Pancreas (tissue), 10 donors: ENCODE measurements at regions not wholly inside any gene's neighbourhood (a gene's known extent, or its start where the extent isn't known, plus 50 kb on each side); places are given as distances from the start of the nearest gene placed in this dataset.
"Not testable (repeated sequence)": the region's sequence is repeated elsewhere in the genome, so short reads cannot be mapped to it uniquely, and the experiment has no call there.

Experiments
- ATAC-seq, 4 donors: fragments of 200-7000 bp; cut with Tn5 transposase; one replicate each; pipeline versions ENCODE4 v1.8.0 to v1.9.1; 2020; ENCODE audit warnings: mild to moderate bottlenecking in 4 of 4, moderate library complexity in 4 of 4
- DNase-seq, 6 donors: peaks; one replicate each; pipeline ENCODE4 v3.0.0-alpha.2; 2020
- FAIRE-seq: peaks from 2 replicates; lab custom pipeline; 2012; peaks lifted over from hg19 to GRCh38; lab: Jason Lieb, UNC
- H3K27ac ChIP-seq, 4 donors: fragments of 200-600 bp; sonication (generic); 1 replicate in 3 of 4; 2 replicates in 1 of 4; pipeline versions ENCODE4 v1.5.0 to v1.8.0; 2020
- H3K27me3 ChIP-seq, 4 donors: fragments of 200-600 bp; one replicate each; pipeline ENCODE4 v1.8.0; 2021
- H3K36me3 ChIP-seq, 3 donors: fragments of 200-600 bp; sonication (generic) in 1 of 3; one replicate each; pipeline versions ENCODE4 v1.5.0 to v1.8.0; 2020 to 2021
- H3K4me1 ChIP-seq, 3 donors: fragments of 200-600 bp; one replicate each; pipeline ENCODE4 v1.8.0; 2021
- H3K4me3 ChIP-seq, 4 donors: fragments of 200-600 bp; sonication (generic) in 2 of 4; one replicate each; pipeline versions ENCODE4 v1.5.0 to v1.8.0; 2020 to 2021
- H3K9me3 ChIP-seq, 4 donors: fragments of 200-600 bp; one replicate each; pipeline ENCODE4 v1.8.0; 2021
- WGBS, 2 donors: extraction: QIAGEN DNeasy Blood & Tissue Kit; methylation state at CpG; one replicate each; pipeline ENCODE4 v1.1.7; 2013; 5-methylcytosine and 5-hydroxymethylcytosine counted together
- intact Hi-C, 3 donors: fragments of 100-400 bp; cut with DNase I; formaldehyde crosslinking; loops; one replicate each; pipeline versions ENCODE4 v1.11.1 to v1.14.2; 2022
- TF ChIP-seq, protein P1 (sequence below), 4 donors: fragments of 200-600 bp; sonication (generic) in 3 of 4; IDR thresholded peaks; one replicate each; pipeline versions ENCODE4 v1.5.0 to v1.8.0; 2021; ENCODE audit warnings: antibody characterized with exemption in 4 of 4
- donor health status: healthy with polysubstance abuse.
- donor health status: DM: no; HTN: no; CAD: no; lungs with moderate emphysema.
- donor health status: DM: no; HTN: no; CAD: no.
- donor health status: control.
- donor health status: control.
- donor health status: Bipolar disorder and iron deficiency.
- donor health status: DM: yes; HTN: yes; CAD: no.
- donor health status: DM: no; HTN: no; CAD: no.
- donor health status: DM: no; HTN: no; CAD: no.
- donor health status: DM: yes; HTN: yes; CAD: no.

GRCh38 chr1:78298349-78298748 lies 192.4 kb upstream of the PTGFR start:
- FAIRE-seq (no peak), ATAC-seq (no peak)

DNA sequence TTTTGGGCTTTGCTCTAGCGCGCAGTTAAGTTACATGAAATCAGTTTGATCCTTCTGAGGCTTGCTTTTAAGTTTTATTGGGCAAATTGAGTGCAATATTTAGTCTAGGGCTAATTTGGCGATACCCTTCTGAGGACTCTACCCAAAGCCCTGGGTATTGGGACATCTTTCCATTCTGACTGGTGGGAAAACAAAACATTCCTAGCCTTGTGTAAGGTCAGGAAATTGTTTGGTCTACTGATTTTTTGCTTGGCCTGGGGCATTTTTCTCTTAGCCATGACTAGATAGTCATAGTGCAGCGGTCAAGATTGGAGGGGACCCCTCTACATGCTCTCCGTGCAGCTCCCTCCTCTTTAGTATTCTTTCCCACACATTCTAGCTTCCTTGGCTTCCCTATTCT lies 189.6 kb upstream of the PTGFR start:
- H3K27ac ChIP-seq: no peak overlapping the region
- intact Hi-C loops: no loop called here
- no peaks in the 10 kb centered on the region for H3K27me3 ChIP-seq
- H3K4me3 ChIP-seq: no peak overlapping the region
- ATAC-seq: no peak
- 92% methylated on average over 5 of the region's 5 CpGs for WGBS, 2 donors
- no peak for FAIRE-seq
- no peak for DNase-seq
- TF ChIP-seq, protein P1, sequence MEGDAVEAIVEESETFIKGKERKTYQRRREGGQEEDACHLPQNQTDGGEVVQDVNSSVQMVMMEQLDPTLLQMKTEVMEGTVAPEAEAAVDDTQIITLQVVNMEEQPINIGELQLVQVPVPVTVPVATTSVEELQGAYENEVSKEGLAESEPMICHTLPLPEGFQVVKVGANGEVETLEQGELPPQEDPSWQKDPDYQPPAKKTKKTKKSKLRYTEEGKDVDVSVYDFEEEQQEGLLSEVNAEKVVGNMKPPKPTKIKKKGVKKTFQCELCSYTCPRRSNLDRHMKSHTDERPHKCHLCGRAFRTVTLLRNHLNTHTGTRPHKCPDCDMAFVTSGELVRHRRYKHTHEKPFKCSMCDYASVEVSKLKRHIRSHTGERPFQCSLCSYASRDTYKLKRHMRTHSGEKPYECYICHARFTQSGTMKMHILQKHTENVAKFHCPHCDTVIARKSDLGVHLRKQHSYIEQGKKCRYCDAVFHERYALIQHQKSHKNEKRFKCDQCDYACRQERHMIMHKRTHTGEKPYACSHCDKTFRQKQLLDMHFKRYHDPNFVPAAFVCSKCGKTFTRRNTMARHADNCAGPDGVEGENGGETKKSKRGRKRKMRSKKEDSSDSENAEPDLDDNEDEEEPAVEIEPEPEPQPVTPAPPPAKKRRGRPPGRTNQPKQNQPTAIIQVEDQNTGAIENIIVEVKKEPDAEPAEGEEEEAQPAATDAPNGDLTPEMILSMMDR (IDR thresholded peaks at IDR 0.05): no peak
- no peaks in the 10 kb centered on the region for H3K36me3 ChIP-seq
- H3K9me3 ChIP-seq: no peaks in the 10 kb centered on the region
- no peaks in the 10 kb centered on the region for H3K4me1 ChIP-seq

More at GRCh38 chr1:78298349-78298748, 192.4 kb upstream of the PTGFR start:
- H3K27ac ChIP-seq: no peak overlapping the region
- H3K9me3 ChIP-seq: no peaks in the 10 kb centered on the region
- H3K4me1 ChIP-seq: no peaks in the 10 kb centered on the region
- TF ChIP-seq, protein P1 (IDR thresholded peaks at IDR 0.05): no peak
- no peak for DNase-seq
- no peaks in the 10 kb centered on the region for H3K27me3 ChIP-seq
- intact Hi-C loops: no loop called here
- no peak overlapping the region for H3K4me3 ChIP-seq
- no peaks in the 10 kb centered on the region for H3K36me3 ChIP-seq
- WGBS, 2 donors: 66 to 67% methylated on average over 3 of the region's 3 CpGs

- TF ChIP-seq, protein P1 (IDR thresholded peaks at IDR 0.05): no peak
- no peaks in the 10 kb centered on the region for H3K9me3 ChIP-seq
- H3K36me3 ChIP-seq: no peaks in the 10 kb centered on the region
- peak; percentile 56 to 95 (median 82) for ATAC-seq
- H3K27me3 ChIP-seq: no peaks in the 10 kb centered on the region
- no peak overlapping the region for H3K27ac ChIP-seq
- 38 to 45% methylated on average over 2 of the region's 2 CpGs for WGBS, 2 donors
- H3K4me3 ChIP-seq: no peak overlapping the region
- intact Hi-C loops: no loop called here
- H3K4me1 ChIP-seq: no peaks in the 10 kb centered on the region
- DNase-seq: peak in 3 of 6 donors; percentile 18 to 54 (median 25)
- FAIRE-seq: no peak
These were observed 187.2 kb upstream of the PTGFR start for GRCh38 chr1:78303620-78304019.

DNA sequence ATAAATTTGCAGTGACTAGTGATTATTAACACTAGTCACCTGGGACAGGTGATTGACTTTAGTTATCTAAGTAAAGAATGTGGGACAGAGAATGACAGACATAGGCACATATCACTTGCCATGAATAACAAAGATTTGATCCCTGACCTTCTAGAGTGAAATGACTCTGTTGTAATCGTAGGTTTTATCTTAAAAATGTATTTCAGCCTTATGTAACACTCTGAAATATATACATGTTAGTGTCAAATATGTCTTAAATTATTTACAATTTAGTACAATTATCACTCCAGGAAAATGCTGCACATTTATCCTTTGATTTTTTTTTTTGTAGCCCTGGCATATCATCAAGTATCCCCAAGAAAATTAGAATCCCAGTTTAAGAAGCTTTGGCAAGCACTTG lies 186.4 kb upstream of the PTGFR start:
- Histone ChIP-seq H3K36me3 (no peaks in the 10 kb centered on the region), H3K4me1 (no peaks in the 10 kb centered on the region), H3K4me3 (no peak overlapping the region), H3K27me3 (no peaks in the 10 kb centered on the region), H3K9me3 (no peaks in the 10 kb centered on the region), H3K27ac (no peak overlapping the region)
- TF ChIP-seq, protein P1 (IDR thresholded peaks at IDR 0.05): no peak
- DNase-seq: no peak
- no peak for ATAC-seq
- WGBS, 2 donors: 19 to 25% methylated on average over 1 of the region's 1 CpG
- no peak for FAIRE-seq
- intact Hi-C loops: no loop called here

GRCh38 chr1:78304761-78305160 lies 186.0 kb upstream of the PTGFR start:
- Histone ChIP-seq H3K27me3 (no peaks in the 10 kb centered on the region), H3K9me3 (no peaks in the 10 kb centered on the region), H3K4me3 (no peak overlapping the region), H3K36me3 (no peaks in the 10 kb centered on the region), H3K27ac (no peak overlapping the region), H3K4me1 (no peaks in the 10 kb centered on the region)
- TF ChIP-seq, protein P1 (IDR thresholded peaks at IDR 0.05): no peak
- intact Hi-C loops: no loop called here
- ATAC-seq (no peak), DNase-seq (no peak), FAIRE-seq (no peak)
- 69 to 74% methylated on average over 1 of the region's 1 CpG for WGBS, 2 donors

- peak in 1 of 6 donors; percentile 22 for DNase-seq
- H3K4me3 ChIP-seq, H3K9me3 ChIP-seq, H3K36me3 ChIP-seq, intact Hi-C loops, ATAC-seq, H3K4me1 ChIP-seq, H3K27me3 ChIP-seq, H3K27ac ChIP-seq, FAIRE-seq: not testable (repeated sequence)
- WGBS, 2 donors: 70 to 81% methylated on average over 11 of the region's 11 CpGs
These were observed 180.5 kb upstream of the PTGFR start for GRCh38 chr1:78310261-78310660.
